ENCODE measurements at regions not wholly inside any gene's neighbourhood (a gene's known extent, or its start where the extent isn't known, plus 50 kb on each side); places are given as distances from the start of the nearest gene placed in this dataset.

GRCh38 chr9:28662675-28663074, 1089.4 kb upstream of the C9orf72 start:
- Histone ChIP-seq H2AFZ (replicated peaks; ENCODE audit: low read length, poor library complexity) (no peak overlapping the region), H3K56ac (ENCODE audit: extremely low read depth, insufficient read depth, low read length) (no peak overlapping the region), H3K9ac (ENCODE audit: low read depth, low read length) (no peak overlapping the region), H3K9me1 (ENCODE audit: insufficient read depth, low read length) (no peaks in the 10 kb centered on the region), H3K23ac (ENCODE audit: low read depth, low read length) (no peak overlapping the region), H3K9me3 (ENCODE audit: control insufficient read depth, insufficient read depth, low read length) (no peaks in the 10 kb centered on the region; the same call in 1 of the 2 replicates), H2AK9ac (replicated peaks; ENCODE audit: low read depth, low read length, poor library complexity) (no peak overlapping the region), H4K20me1 (ENCODE audit: insufficient read depth, low read length) (no peaks in the 10 kb centered on the region), H3K14ac (replicated peaks; ENCODE audit: low read depth, low read length) (no peak overlapping the region), H2BK20ac (ENCODE audit: low read depth, low read length) (no peak overlapping the region), H4K8ac (ENCODE audit: low read depth in 2 of 2, low read length in 2 of 2) (no peak overlapping the region), H2AK5ac (ENCODE audit: low read depth, low read length) (no peak overlapping the region), H2BK15ac (ENCODE audit: low read depth, low read length) (no peak overlapping the region), H4K5ac (ENCODE audit: low read depth, low read length) (no peak overlapping the region), H3K4me2 (ENCODE audit: low read depth, low read length) (no peak overlapping the region), H3K4me3 (ENCODE audit: insufficient read depth, low read depth, low read length) (no peak overlapping the region), H2BK120ac (ENCODE audit: low read depth, low read length) (no peak overlapping the region), H3K36me3 (ENCODE audit: control insufficient read depth, insufficient read depth, low read length) (no peaks in the 10 kb centered on the region), H3K4ac (ENCODE audit: low read depth, low read length) (no peak overlapping the region), H3K79me1 (ENCODE audit: low read depth in 1 of 2, low read length in 2 of 2) (no peaks in the 10 kb centered on the region), H3K18ac (ENCODE audit: low read depth, low read length) (no peak overlapping the region), H3K27me3 (ENCODE audit: control insufficient read depth, insufficient read depth, low read length) (no peaks in the 10 kb centered on the region), H4K91ac (ENCODE audit: insufficient read depth, low read depth, low read length) (no peak overlapping the region), H3K27ac (ENCODE audit: insufficient read depth, low read length) (no peak overlapping the region), H2BK5ac (ENCODE audit: low read depth, low read length, poor library complexity, severe bottlenecking) (no peak overlapping the region), H3K4me1 (ENCODE audit: control insufficient read depth, insufficient read depth, low read length) (no peaks in the 10 kb centered on the region)
- TF ChIP-seq BHLHE40 (IDR thresholded peaks at IDR 0.05; ENCODE audit: low read depth, low read length), result no peak
- no peak for TF ChIP-seq CTCF (conservative IDR thresholded peaks at IDR 0.05; ENCODE audit: low read depth, low read length)
- TF ChIP-seq ELK1 (IDR thresholded peaks at IDR 0.05; ENCODE audit: borderline replicate concordance, low read depth, low read length), result no peak
- TF ChIP-seq MXI1 (IDR thresholded peaks at IDR 0.05; ENCODE audit: borderline replicate concordance, low read depth, low read length), result no peak
- no peak for TF ChIP-seq NFE2L2 (IDR thresholded peaks at IDR 0.05; ENCODE audit: low read depth, low read length)
- TF ChIP-seq CEBPB (IDR thresholded peaks at IDR 0.05; ENCODE audit: low read depth, low read length), result no peak
- no peak for TF ChIP-seq FOS (IDR thresholded peaks at IDR 0.05; ENCODE audit: low read depth, low read length)
- TF ChIP-seq MAFK (IDR thresholded peaks at IDR 0.05; ENCODE audit: low read depth, low read length), result no peak
- TF ChIP-seq POLR2A (IDR thresholded peaks at IDR 0.05; ENCODE audit: low read depth, low read length), result no peak
- no peak for TF ChIP-seq RAD21 (IDR thresholded peaks at IDR 0.05; ENCODE audit: low read length)
- TF ChIP-seq USF2 (IDR thresholded peaks at IDR 0.05; ENCODE audit: low read depth, low read length), result no peak
- no peak for TF ChIP-seq SMC3 (IDR thresholded peaks at IDR 0.05; ENCODE audit: low read depth, low read length)
- no peak for TF ChIP-seq RFX5 (IDR thresholded peaks at IDR 0.05; ENCODE audit: low read depth, low read length)
- TF ChIP-seq MAZ (IDR thresholded peaks at IDR 0.05; ENCODE audit: borderline replicate concordance, low read depth, low read length), result no peak
- no peak for TF ChIP-seq RCOR1 (IDR thresholded peaks at IDR 0.05; ENCODE audit: insufficient replicate concordance, low read length)
- no peak for ATAC-seq (ENCODE audit: low read depth)
- no TSS peak for BruUV-seq (replicated peaks)
- in situ Hi-C loops (cut with MboI; ENCODE audit: low sequenced_read_pairs) (no loop called here), intact Hi-C loops (cut with micrococcal nuclease) (no loop called here), dilution Hi-C loops (cut with HindIII; ENCODE audit: low sequenced_read_pairs, unreplicated experiment) (no loop called here)
- CTCF ChIA-PET, result no interaction called here
- POLR2A ChIA-PET (ENCODE audit: unreplicated experiment), result no interaction called here
- DNase-seq, result no peak
- no CpG with 5 or more reads among the region's 2 CpGs for WGBS, 2 experiments (ENCODE audit: extremely low coverage in 2 of 2, insufficient read length in 1 of 2)
